22Rv1 (cell line): ENCODE measurements at regions not wholly inside any gene's neighbourhood (a gene's known extent, or its start where the extent isn't known, plus 50 kb on each side); places are given as distances from the start of the nearest gene placed in this dataset.

Experiments used
- CTCF ChIP-seq: fragments of 450-650 bp; IDR thresholded peaks from 2 replicates; pipeline ENCODE4 v1.5.1; 2017; ENCODE audit warnings: mild to moderate bottlenecking
- ZFX ChIP-seq: fragments of 450-650 bp; IDR thresholded peaks from 2 replicates; pipeline ENCODE4 v1.6.1; 2017; ENCODE audit warnings: antibody characterized with exemption, borderline replicate concordance

- TF ChIP-seq CTCF: no peak
- no peak for TF ChIP-seq ZFX
Observed at GRCh38 chr9:81445331-81445921, 243.9 kb downstream of the TLE1 start.
